Erythroblast (primary cell): ENCODE measurements at regions not wholly inside any gene's neighbourhood (a gene's known extent, or its start where the extent isn't known, plus 50 kb on each side); places are given as distances from the start of the nearest gene placed in this dataset.

Experiments
- GATA1 ChIP-seq: IDR thresholded peaks from 2 replicates; pipeline ENCODE4 v1.6.1; 2011; ENCODE audit warnings: low read depth, mild to moderate bottlenecking, control low read depth, low read length, moderate library complexity
- POLR2A ChIP-seq: IDR thresholded peaks from 2 replicates; pipeline ENCODE4 v1.6.1; 2011; ENCODE audit warnings: mild to moderate bottlenecking, low read length

DNA sequence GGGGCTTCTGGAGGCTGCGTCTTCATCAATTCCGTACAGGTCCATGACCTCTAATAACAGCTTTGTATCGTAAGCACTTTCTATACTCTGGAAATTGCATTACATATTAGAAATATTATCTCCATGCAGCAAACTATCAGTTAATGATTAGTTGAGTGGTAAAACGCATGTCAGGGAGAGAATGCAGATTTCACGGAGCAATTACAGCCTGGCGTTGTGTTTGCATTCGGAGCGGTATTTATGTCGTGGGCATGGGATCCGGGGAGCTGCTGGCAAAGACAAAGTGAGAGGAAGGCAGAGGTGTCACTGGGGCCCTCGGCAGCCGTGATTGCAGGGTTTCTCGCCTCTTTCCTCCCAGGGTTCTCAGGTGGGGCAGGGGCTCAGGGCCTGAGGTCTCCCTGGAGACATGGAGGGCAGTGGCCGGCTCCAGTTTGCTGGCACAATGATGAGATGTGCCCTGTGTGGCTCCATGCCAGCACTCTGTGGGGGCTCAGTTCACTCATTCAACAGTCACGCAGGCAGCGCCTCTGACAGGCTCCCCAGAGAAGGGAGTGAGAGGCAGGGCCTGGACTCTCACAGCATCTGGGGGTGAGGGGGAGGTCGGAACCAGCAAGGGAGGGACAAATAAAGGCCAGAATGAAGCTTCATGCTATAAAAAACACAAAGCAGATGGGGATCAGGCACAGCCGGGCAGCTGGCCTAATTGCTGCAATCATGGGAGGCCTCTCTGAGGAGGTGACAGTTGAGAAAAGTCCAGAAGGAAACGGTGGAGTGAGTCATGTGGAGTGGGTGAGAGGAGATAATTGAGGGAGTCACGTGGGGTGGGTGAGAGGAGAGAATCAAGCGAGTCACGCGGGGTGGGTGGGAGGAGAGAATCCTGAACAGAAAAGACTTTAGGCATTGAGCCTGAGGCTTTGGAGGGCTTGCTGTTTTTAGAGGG, 1002.7 kb downstream of the BRD1 start:
- TF ChIP-seq POLR2A (no peak), GATA1 (no peak)
